Upper lobe of left lung (tissue), 6 donors: ENCODE measurements at regions not wholly inside any gene's neighbourhood (a gene's known extent, or its start where the extent isn't known, plus 50 kb on each side); places are given as distances from the start of the nearest gene placed in this dataset.

ENCODE experiments used
- ATAC-seq, 2 donors: fragments of 200-7000 bp; cut with Tn5 transposase; one replicate each; pipeline ENCODE4 v1.9.1; 2022; ENCODE audit warnings: mild to moderate bottlenecking in 2 of 2, moderate library complexity in 2 of 2; ENCODE audit not compliant: low FRiP score in 2 of 2
- DNase-seq, 2 donors: peaks; one replicate each; pipeline ENCODE4 v3.0.0-alpha.2; 2019 to 2020
- H3K27ac ChIP-seq, 4 donors: fragments of 200-600 bp; sonication (generic); one replicate each; pipeline ENCODE4 v1.5.1; 2016 to 2019
- H3K27me3 ChIP-seq, 4 donors: fragments of 200-600 bp; sonication (generic); one replicate each; pipeline ENCODE4 v1.5.1; 2017 to 2019
- H3K36me3 ChIP-seq, 4 donors: fragments of 200-600 bp; sonication (generic); one replicate each; pipeline ENCODE4 v1.5.1; 2016 to 2019
- H3K4me1 ChIP-seq, 4 donors: fragments of 200-600 bp; sonication (generic); one replicate each; pipeline ENCODE4 v1.5.1; 2018 to 2019
- H3K4me3 ChIP-seq, 4 donors: fragments of 200-600 bp; sonication (generic); one replicate each; pipeline ENCODE4 v1.5.1; 2017 to 2019; ENCODE audit warnings: mild to moderate bottlenecking in 2 of 4, moderate library complexity in 1 of 4
- H3K9me3 ChIP-seq, 4 donors: fragments of 200-600 bp; sonication (generic); one replicate each; pipeline ENCODE4 v1.5.1; 2018 to 2019
- CTCF ChIP-seq, 6 experiments: fragments of 450-650 bp in 4 of 6; fragments of 200-600 bp in 2 of 6; sonication (generic) in 2 of 6; IDR thresholded peaks; one replicate each; pipeline ENCODE4 v1.5.1; 2016 to 2019; ENCODE audit warnings: antibody characterized with exemption in 6 of 6
- EP300 ChIP-seq, 4 donors: sonication (generic); formaldehyde crosslinking; IDR thresholded peaks; one replicate each; pipeline ENCODE4 v1.5.1; 2017; ENCODE audit warnings: antibody characterized with exemption in 4 of 4, control low read depth in 2 of 4
- POLR2A ChIP-seq, 4 donors: fragments of 450-650 bp; IDR thresholded peaks; one replicate each; pipeline ENCODE4 v1.5.1; 2016 to 2017; ENCODE audit warnings: antibody characterized with exemption in 4 of 4, mild to moderate bottlenecking in 2 of 4
- POLR2AphosphoS5 ChIP-seq, 2 donors: sonication (generic); formaldehyde crosslinking; IDR thresholded peaks; one replicate each; pipeline ENCODE4 v1.5.1; 2017; ENCODE audit warnings: antibody characterized with exemption in 2 of 2
- WGBS, 2 donors: methylation state at CpG; one replicate each; pipeline ENCODE4 v1.1.5; 2017 to 2018; 5-methylcytosine and 5-hydroxymethylcytosine counted together
- donor health status: DM: no; HTN: no; CAD: no; lungs with moderate emphysema.
- donor health status: DM: no; HTN: yes; CAD: no; lungs with severe emphysema.

- ATAC-seq (no peak), DNase-seq (no peak)
- no peak overlapping the region for H3K4me3 ChIP-seq
- 79 to 85% methylated on average over 2 of the region's 2 CpGs for WGBS, 2 donors
- H3K27ac ChIP-seq: no peak overlapping the region
- no peak for TF ChIP-seq POLR2A (IDR thresholded peaks at IDR 0.05)
- no peak for TF ChIP-seq EP300 (IDR thresholded peaks at IDR 0.05)
- no peak for TF ChIP-seq CTCF (IDR thresholded peaks at IDR 0.05)
- TF ChIP-seq POLR2AphosphoS5 (IDR thresholded peaks at IDR 0.05): no peak
- H3K9me3 ChIP-seq: no peaks in the 10 kb centered on the region
- no peaks in the 10 kb centered on the region for H3K36me3 ChIP-seq
- no peaks in the 10 kb centered on the region for H3K4me1 ChIP-seq
- no peaks in the 10 kb centered on the region for H3K27me3 ChIP-seq
These were observed 154.6 kb upstream of the GHR start for GRCh38 chr5:42268630-42269029.

GRCh38 chr5:42270771-42271170, 152.5 kb upstream of the GHR start:
- TF ChIP-seq POLR2AphosphoS5 (IDR thresholded peaks at IDR 0.05) (no peak), POLR2A (IDR thresholded peaks at IDR 0.05) (no peak), EP300 (IDR thresholded peaks at IDR 0.05) (no peak), CTCF (IDR thresholded peaks at IDR 0.05) (no peak)
- Histone ChIP-seq H3K36me3 (no peaks in the 10 kb centered on the region), H3K9me3 (no peaks in the 10 kb centered on the region), H3K4me1 (no peaks in the 10 kb centered on the region), H3K4me3 (no peak overlapping the region), H3K27ac (no peak overlapping the region), H3K27me3 (no peaks in the 10 kb centered on the region)
- DNase-seq: no peak
- 50 to 67% methylated on average over 2 of the region's 2 CpGs for WGBS, 2 donors
- ATAC-seq: no peak

GRCh38 chr5:42274913-42275312, 148.3 kb upstream of the GHR start:
- DNase-seq: no peak
- H3K27me3 ChIP-seq: no peaks in the 10 kb centered on the region
- no peak overlapping the region for H3K4me3 ChIP-seq
- ATAC-seq: no peak
- TF ChIP-seq POLR2AphosphoS5 (IDR thresholded peaks at IDR 0.05) (no peak), EP300 (IDR thresholded peaks at IDR 0.05) (no peak), POLR2A (IDR thresholded peaks at IDR 0.05) (no peak), CTCF (IDR thresholded peaks at IDR 0.05) (no peak)
- H3K36me3 ChIP-seq: no peaks in the 10 kb centered on the region
- no peaks in the 10 kb centered on the region for H3K9me3 ChIP-seq
- no peak overlapping the region for H3K27ac ChIP-seq
- H3K4me1 ChIP-seq: no peaks in the 10 kb centered on the region
- WGBS, 2 donors: 37 to 44% methylated on average over 1 of the region's 1 CpG

- DNase-seq (no peak), ATAC-seq (no peak)
- Histone ChIP-seq H3K9me3 (no peaks in the 10 kb centered on the region), H3K4me1 (no peaks in the 10 kb centered on the region), H3K27me3 (no peaks in the 10 kb centered on the region), H3K27ac (no peak overlapping the region), H3K4me3 (no peak overlapping the region), H3K36me3 (no peaks in the 10 kb centered on the region)
- TF ChIP-seq POLR2AphosphoS5 (IDR thresholded peaks at IDR 0.05): no peak
- no peak for TF ChIP-seq CTCF (IDR thresholded peaks at IDR 0.05)
- TF ChIP-seq EP300 (IDR thresholded peaks at IDR 0.05): no peak
- TF ChIP-seq POLR2A (IDR thresholded peaks at IDR 0.05): no peak
- WGBS, 2 donors: 57 to 66% methylated on average over 2 of the region's 2 CpGs
These were observed 145.9 kb upstream of the GHR start for GRCh38 chr5:42277293-42277692.

GRCh38 chr5:42284584-42284983, 138.7 kb upstream of the GHR start:
- DNase-seq: no peak
- Histone ChIP-seq H3K4me3 (no peak overlapping the region), H3K36me3 (no peaks in the 10 kb centered on the region), H3K4me1 (no peaks in the 10 kb centered on the region), H3K27ac (no peak overlapping the region), H3K27me3 (no peaks in the 10 kb centered on the region), H3K9me3 (no peaks in the 10 kb centered on the region)
- no peak for ATAC-seq
- no peak for TF ChIP-seq POLR2A (IDR thresholded peaks at IDR 0.05)
- TF ChIP-seq CTCF (IDR thresholded peaks at IDR 0.05): no peak
- TF ChIP-seq POLR2AphosphoS5 (IDR thresholded peaks at IDR 0.05): no peak
- TF ChIP-seq EP300 (IDR thresholded peaks at IDR 0.05): no peak
